OCI-LY7 (cell line): ENCODE measurements at regions not wholly inside any gene's neighbourhood (a gene's known extent, or its start where the extent isn't known, plus 50 kb on each side); places are given as distances from the start of the nearest gene placed in this dataset.

Experiments
- BruUV-seq: library from RNA; stranded (reverse); fragments of 400-500 nt; replicated peaks from 2 replicates; lab custom pipeline; 2021; lab: Mats Ljungman, UMichigan
- CTCF ChIA-PET: fragments of 300-600 bp; sonication (Branson Sonifier 250); formaldehyde crosslinking; loops from one replicate; lab custom pipeline; 2022; ENCODE audit warnings: antibody characterized with exemption; ENCODE audit not compliant: unreplicated experiment; lab: Charles Lee
- POLR2A ChIA-PET: fragments of 300-600 bp; sonication (Branson Sonifier 250); formaldehyde crosslinking; loops from one replicate; lab custom pipeline; 2022; ENCODE audit warnings: antibody characterized with exemption; lab: Charles Lee
- DNase-seq: peaks from one replicate; pipeline ENCODE4 v3.0.0-alpha.2; 2015; ENCODE audit warnings: low spot score
- H2AFZ ChIP-seq: fragments of 200-600 bp; sonication (generic), shearing (Covaris generic); 2 replicates; pipeline ENCODE4 v1.6.1; 2014; ENCODE audit warnings: mild to moderate bottlenecking, antibody characterized with exemption, low read length, moderate library complexity
- H3K27ac ChIP-seq: fragments of 200-600 bp; sonication (generic); 2 replicates; pipeline ENCODE4 v1.5.1; 2014; ENCODE audit warnings: mixed run types, low read depth, mild to moderate bottlenecking, moderate library complexity, low read length, inconsistent platforms; ENCODE audit not compliant: poor library complexity, severe bottlenecking
- H3K36me3 ChIP-seq: fragments of 200-600 bp; sonication (generic); 2 replicates; pipeline ENCODE4 v1.6.1; 2014; ENCODE audit warnings: mild to moderate bottlenecking, antibody characterized with exemption, low read length, moderate library complexity, mixed read lengths; ENCODE audit not compliant: insufficient read depth
- H3K4me1 ChIP-seq: fragments of 200-600 bp; sonication (generic); 2 replicates; pipeline ENCODE4 v1.5.1; 2014; ENCODE audit warnings: mild to moderate bottlenecking, low read length; ENCODE audit not compliant: insufficient read depth, poor library complexity, severe bottlenecking
- H3K4me2 ChIP-seq: fragments of 200-600 bp; sonication (generic); 2 replicates; pipeline ENCODE4 v1.6.1; 2014; ENCODE audit warnings: mild to moderate bottlenecking, low read length
- H3K4me3 ChIP-seq: fragments of 200-600 bp; sonication (generic); 2 replicates; pipeline ENCODE4 v1.5.1; 2014; ENCODE audit warnings: mild to moderate bottlenecking, low read depth, low read length; ENCODE audit not compliant: poor library complexity, severe bottlenecking
- H3K79me2 ChIP-seq: fragments of 200-600 bp; sonication (generic); 2 replicates; pipeline ENCODE4 v1.6.1; 2016; ENCODE audit warnings: low read depth, mild to moderate bottlenecking, low read length, moderate library complexity, mixed read lengths; ENCODE audit not compliant: insufficient read depth
- H3K9me2 ChIP-seq: fragments of 200-600 bp; sonication (generic); 2 replicates; pipeline ENCODE4 v1.6.1; 2016; ENCODE audit warnings: mild to moderate bottlenecking, low read length, mixed read lengths; ENCODE audit not compliant: insufficient read depth
- H3K9me3 ChIP-seq: fragments of 200-600 bp; sonication (generic); 2 replicates; pipeline ENCODE4 v1.6.1; 2014; ENCODE audit warnings: mild to moderate bottlenecking, mixed run types, low read length, mixed read lengths
- H4K20me1 ChIP-seq: fragments of 200-600 bp; sonication (generic); 2 replicates; pipeline ENCODE4 v1.6.1; 2014; ENCODE audit warnings: mild to moderate bottlenecking, antibody characterized with exemption, low read length, moderate library complexity, mixed read lengths; ENCODE audit not compliant: insufficient read depth
- CTCF ChIP-seq: fragments of 200-600 bp; sonication (generic); conservative IDR thresholded peaks from 2 replicates; pipeline ENCODE4 v1.5.1; 2014; ENCODE audit warnings: mild to moderate bottlenecking, antibody characterized with exemption, low read length, moderate library complexity, mixed read lengths
- EZH2phosphoT487 ChIP-seq: fragments of 200-600 bp; sonication (generic); IDR thresholded peaks from 2 replicates; pipeline ENCODE4 v1.6.1; 2018; ENCODE audit warnings: low read depth, borderline replicate concordance, mild to moderate bottlenecking, mixed run types, antibody characterized with exemption, low read length, moderate library complexity, mixed read lengths
- intact Hi-C: fragments of 100-400 bp; cut with micrococcal nuclease; formaldehyde crosslinking; loops from one replicate; pipeline ENCODE4 v1.10.0; 2022; ENCODE audit not compliant: unreplicated experiment

GRCh38 chr10:3473271-3473670 is 300.7 kb upstream of the PITRM1 start:
- H3K36me3 ChIP-seq: no peaks in the 10 kb centered on the region
- BruUV-seq: no TSS peak
- no peak overlapping the region; the same call in 1 of the 2 replicates for H2AFZ ChIP-seq
- no peaks in the 10 kb centered on the region for H3K9me3 ChIP-seq
- intact Hi-C loops: no loop called here
- ChIA-PET CTCF (no interaction called here), POLR2A (interaction anchor here (1.0 kb wide), 1 partner anchor 11 kb away, joined by 3 read pairs; no protein-coding TSS in a partner anchor)
- TF ChIP-seq EZH2phosphoT487 (no peak), CTCF (no peak)
- H3K79me2 ChIP-seq: no peaks in the 10 kb centered on the region
- DNase-seq: no peak
- no peak overlapping the region for H3K4me3 ChIP-seq
- H3K9me2 ChIP-seq: no peaks in the 10 kb centered on the region
- H3K27ac ChIP-seq: no peak overlapping the region
- no peaks in the 10 kb centered on the region for H4K20me1 ChIP-seq
- no peaks in the 10 kb centered on the region for H3K4me1 ChIP-seq
- no peak overlapping the region for H3K4me2 ChIP-seq

- H3K9me2 ChIP-seq: no peaks in the 10 kb centered on the region
- H3K4me1 ChIP-seq: no peaks in the 10 kb centered on the region
- H2AFZ ChIP-seq: peak overlapping the region; percentile 69; the same call in 1 of the 2 replicates
- H3K9me3 ChIP-seq: no peaks in the 10 kb centered on the region
- peak overlapping the region; percentile 30 for H3K4me3 ChIP-seq
- no peak overlapping the region for H3K27ac ChIP-seq
- intact Hi-C loops: no loop called here
- no peaks in the 10 kb centered on the region for H4K20me1 ChIP-seq
- ChIA-PET CTCF (interaction anchor here (0.6 kb wide), 1 partner anchor 1010 kb away, joined by 3 read pairs; no protein-coding TSS in a partner anchor), POLR2A (interaction anchor here (1.0 kb wide), 1 partner anchor 12 kb away, joined by 3 read pairs; no protein-coding TSS in a partner anchor)
- H3K4me2 ChIP-seq: peak overlapping the region; percentile 35
- BruUV-seq: no TSS peak
- DNase-seq: no peak
- no peaks in the 10 kb centered on the region for H3K79me2 ChIP-seq
- TF ChIP-seq EZH2phosphoT487 (no peak), CTCF (no peak)
- H3K36me3 ChIP-seq: no peaks in the 10 kb centered on the region
Measured at GRCh38 chr10:3472287-3473051, 299.9 kb upstream of the PITRM1 start.

GRCh38 chr10:3471927-3472286 is 299.3 kb upstream of the PITRM1 start:
- TF ChIP-seq CTCF: no peak
- TF ChIP-seq EZH2phosphoT487: no peak
- Histone ChIP-seq H3K9me2 (no peaks in the 10 kb centered on the region), H3K9me3 (no peaks in the 10 kb centered on the region), H4K20me1 (no peaks in the 10 kb centered on the region), H3K4me1 (no peaks in the 10 kb centered on the region), H3K4me2 (no peak overlapping the region), H2AFZ (no peak overlapping the region; the same call in 1 of the 2 replicates), H3K36me3 (no peaks in the 10 kb centered on the region), H3K27ac (no peak overlapping the region), H3K79me2 (no peaks in the 10 kb centered on the region), H3K4me3 (no peak overlapping the region)
- ChIA-PET CTCF (no interaction called here), POLR2A (no interaction called here)
- intact Hi-C loops: no loop called here
- BruUV-seq: no TSS peak
- DNase-seq: no peak
